ENCODE measurements at regions not wholly inside any gene's neighbourhood (a gene's known extent, or its start where the extent isn't known, plus 50 kb on each side); places are given as distances from the start of the nearest gene placed in this dataset.

DNA sequence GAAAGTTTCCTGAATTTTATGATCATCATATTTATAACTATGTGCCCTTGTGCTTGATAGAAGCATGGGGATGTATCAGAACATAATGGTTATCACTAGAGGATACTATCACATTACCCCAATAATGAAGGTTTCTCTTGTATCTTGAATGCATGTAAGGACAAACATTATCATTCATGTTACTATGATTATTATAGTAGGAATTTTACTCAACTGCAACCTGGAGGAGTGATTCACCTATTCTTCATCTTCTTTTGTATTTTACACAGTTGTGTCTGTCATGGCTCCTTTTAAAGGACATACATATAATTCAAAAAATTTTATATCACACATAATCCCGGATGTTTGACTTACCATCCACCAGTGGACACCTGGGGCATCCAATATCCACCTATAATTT, 143.8 kb upstream of the TMPRSS15 start:
- TF ChIP-seq, protein P1, sequence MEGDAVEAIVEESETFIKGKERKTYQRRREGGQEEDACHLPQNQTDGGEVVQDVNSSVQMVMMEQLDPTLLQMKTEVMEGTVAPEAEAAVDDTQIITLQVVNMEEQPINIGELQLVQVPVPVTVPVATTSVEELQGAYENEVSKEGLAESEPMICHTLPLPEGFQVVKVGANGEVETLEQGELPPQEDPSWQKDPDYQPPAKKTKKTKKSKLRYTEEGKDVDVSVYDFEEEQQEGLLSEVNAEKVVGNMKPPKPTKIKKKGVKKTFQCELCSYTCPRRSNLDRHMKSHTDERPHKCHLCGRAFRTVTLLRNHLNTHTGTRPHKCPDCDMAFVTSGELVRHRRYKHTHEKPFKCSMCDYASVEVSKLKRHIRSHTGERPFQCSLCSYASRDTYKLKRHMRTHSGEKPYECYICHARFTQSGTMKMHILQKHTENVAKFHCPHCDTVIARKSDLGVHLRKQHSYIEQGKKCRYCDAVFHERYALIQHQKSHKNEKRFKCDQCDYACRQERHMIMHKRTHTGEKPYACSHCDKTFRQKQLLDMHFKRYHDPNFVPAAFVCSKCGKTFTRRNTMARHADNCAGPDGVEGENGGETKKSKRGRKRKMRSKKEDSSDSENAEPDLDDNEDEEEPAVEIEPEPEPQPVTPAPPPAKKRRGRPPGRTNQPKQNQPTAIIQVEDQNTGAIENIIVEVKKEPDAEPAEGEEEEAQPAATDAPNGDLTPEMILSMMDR (IDR thresholded peaks at IDR 0.05 in 2 of 3, conservative IDR thresholded peaks at IDR 0.05 in 1 of 3; ENCODE audit: insufficient read depth in 2 of 3, low read depth in 1 of 3, low read length in 3 of 3) = no peak
- TF ChIP-seq PTBP1 (IDR thresholded peaks at IDR 0.05; ENCODE audit: low read depth, low read length) (no peak), RAD51 (IDR thresholded peaks at IDR 0.05; ENCODE audit: borderline replicate concordance, low read depth) (no peak), HMG20B (CRISPR knock-in tag; IDR thresholded peaks at IDR 0.05) (no peak), CBFA2T3 (IDR thresholded peaks at IDR 0.05) (no peak), SMARCA4 (IDR thresholded peaks at IDR 0.05) (no peak), JUND (IDR thresholded peaks at IDR 0.05; ENCODE audit: borderline replicate concordance, low read depth, low read length) (no peak), JUND (tag; IDR thresholded peaks at IDR 0.05; ENCODE audit: borderline replicate concordance, low read depth, low read length) (no peak), EZH2 (IDR thresholded peaks at IDR 0.05; ENCODE audit: borderline replicate concordance, low read depth, low read length) (no peak), POLR2A (conservative IDR thresholded peaks at IDR 0.05) (no peak), GABPB2 (CRISPR knock-in tag; conservative IDR thresholded peaks at IDR 0.05) (no peak)
- TF ChIP-seq, protein P2, sequence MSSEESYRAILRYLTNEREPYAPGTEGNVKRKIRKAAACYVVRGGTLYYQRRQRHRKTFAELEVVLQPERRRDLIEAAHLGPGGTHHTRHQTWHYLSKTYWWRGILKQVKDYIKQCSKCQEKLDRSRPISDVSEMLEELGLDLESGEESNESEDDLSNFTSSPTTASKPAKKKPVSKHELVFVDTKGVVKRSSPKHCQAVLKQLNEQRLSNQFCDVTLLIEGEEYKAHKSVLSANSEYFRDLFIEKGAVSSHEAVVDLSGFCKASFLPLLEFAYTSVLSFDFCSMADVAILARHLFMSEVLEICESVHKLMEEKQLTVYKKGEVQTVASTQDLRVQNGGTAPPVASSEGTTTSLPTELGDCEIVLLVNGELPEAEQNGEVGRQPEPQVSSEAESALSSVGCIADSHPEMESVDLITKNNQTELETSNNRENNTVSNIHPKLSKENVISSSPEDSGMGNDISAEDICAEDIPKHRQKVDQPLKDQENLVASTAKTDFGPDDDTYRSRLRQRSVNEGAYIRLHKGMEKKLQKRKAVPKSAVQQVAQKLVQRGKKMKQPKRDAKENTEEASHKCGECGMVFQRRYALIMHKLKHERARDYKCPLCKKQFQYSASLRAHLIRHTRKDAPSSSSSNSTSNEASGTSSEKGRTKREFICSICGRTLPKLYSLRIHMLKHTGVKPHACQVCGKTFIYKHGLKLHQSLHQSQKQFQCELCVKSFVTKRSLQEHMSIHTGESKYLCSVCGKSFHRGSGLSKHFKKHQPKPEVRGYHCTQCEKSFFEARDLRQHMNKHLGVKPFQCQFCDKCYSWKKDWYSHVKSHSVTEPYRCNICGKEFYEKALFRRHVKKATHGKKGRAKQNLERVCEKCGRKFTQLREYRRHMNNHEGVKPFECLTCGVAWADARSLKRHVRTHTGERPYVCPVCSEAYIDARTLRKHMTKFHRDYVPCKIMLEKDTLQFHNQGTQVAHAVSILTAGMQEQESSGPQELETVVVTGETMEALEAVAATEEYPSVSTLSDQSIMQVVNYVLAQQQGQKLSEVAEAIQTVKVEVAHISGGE (CRISPR knock-in tag; IDR thresholded peaks at IDR 0.05) = no peak
- TF ChIP-seq, protein P3, sequence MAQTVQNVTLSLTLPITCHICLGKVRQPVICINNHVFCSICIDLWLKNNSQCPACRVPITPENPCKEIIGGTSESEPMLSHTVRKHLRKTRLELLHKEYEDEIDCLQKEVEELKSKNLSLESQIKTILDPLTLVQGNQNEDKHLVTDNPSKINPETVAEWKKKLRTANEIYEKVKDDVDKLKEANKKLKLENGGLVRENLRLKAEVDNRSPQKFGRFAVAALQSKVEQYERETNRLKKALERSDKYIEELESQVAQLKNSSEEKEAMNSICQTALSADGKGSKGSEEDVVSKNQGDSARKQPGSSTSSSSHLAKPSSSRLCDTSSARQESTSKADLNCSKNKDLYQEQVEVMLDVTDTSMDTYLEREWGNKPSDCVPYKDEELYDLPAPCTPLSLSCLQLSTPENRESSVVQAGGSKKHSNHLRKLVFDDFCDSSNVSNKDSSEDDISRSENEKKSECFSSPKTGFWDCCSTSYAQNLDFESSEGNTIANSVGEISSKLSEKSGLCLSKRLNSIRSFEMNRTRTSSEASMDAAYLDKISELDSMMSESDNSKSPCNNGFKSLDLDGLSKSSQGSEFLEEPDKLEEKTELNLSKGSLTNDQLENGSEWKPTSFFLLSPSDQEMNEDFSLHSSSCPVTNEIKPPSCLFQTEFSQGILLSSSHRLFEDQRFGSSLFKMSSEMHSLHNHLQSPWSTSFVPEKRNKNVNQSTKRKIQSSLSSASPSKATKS (CRISPR knock-in tag; IDR thresholded peaks at IDR 0.05) = no peak
- TF ChIP-seq, protein P4, sequence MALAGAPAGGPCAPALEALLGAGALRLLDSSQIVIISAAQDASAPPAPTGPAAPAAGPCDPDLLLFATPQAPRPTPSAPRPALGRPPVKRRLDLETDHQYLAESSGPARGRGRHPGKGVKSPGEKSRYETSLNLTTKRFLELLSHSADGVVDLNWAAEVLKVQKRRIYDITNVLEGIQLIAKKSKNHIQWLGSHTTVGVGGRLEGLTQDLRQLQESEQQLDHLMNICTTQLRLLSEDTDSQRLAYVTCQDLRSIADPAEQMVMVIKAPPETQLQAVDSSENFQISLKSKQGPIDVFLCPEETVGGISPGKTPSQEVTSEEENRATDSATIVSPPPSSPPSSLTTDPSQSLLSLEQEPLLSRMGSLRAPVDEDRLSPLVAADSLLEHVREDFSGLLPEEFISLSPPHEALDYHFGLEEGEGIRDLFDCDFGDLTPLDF (CRISPR knock-in tag; IDR thresholded peaks at IDR 0.05) = no peak
- TF ChIP-seq, protein P5, sequence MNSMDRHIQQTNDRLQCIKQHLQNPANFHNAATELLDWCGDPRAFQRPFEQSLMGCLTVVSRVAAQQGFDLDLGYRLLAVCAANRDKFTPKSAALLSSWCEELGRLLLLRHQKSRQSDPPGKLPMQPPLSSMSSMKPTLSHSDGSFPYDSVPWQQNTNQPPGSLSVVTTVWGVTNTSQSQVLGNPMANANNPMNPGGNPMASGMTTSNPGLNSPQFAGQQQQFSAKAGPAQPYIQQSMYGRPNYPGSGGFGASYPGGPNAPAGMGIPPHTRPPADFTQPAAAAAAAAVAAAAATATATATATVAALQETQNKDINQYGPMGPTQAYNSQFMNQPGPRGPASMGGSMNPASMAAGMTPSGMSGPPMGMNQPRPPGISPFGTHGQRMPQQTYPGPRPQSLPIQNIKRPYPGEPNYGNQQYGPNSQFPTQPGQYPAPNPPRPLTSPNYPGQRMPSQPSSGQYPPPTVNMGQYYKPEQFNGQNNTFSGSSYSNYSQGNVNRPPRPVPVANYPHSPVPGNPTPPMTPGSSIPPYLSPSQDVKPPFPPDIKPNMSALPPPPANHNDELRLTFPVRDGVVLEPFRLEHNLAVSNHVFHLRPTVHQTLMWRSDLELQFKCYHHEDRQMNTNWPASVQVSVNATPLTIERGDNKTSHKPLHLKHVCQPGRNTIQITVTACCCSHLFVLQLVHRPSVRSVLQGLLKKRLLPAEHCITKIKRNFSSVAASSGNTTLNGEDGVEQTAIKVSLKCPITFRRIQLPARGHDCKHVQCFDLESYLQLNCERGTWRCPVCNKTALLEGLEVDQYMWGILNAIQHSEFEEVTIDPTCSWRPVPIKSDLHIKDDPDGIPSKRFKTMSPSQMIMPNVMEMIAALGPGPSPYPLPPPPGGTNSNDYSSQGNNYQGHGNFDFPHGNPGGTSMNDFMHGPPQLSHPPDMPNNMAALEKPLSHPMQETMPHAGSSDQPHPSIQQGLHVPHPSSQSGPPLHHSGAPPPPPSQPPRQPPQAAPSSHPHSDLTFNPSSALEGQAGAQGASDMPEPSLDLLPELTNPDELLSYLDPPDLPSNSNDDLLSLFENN (IDR thresholded peaks at IDR 0.05; ENCODE audit: low read depth in 2 of 2, low read length in 2 of 2) = no peak

All from K562 (cell line).